CD4-positive, alpha-beta T cell treated with Interleukin-21 for 1 hour (primary cell): ENCODE measurements at regions not wholly inside any gene's neighbourhood (a gene's known extent, or its start where the extent isn't known, plus 50 kb on each side); places are given as distances from the start of the nearest gene placed in this dataset.
A peak's percentile ranks its signal among the peaks of the same experiment; 100 is the strongest.
"Not testable (repeated sequence)": the region's sequence is repeated elsewhere in the genome, so short reads cannot be mapped to it uniquely, and the experiment has no call there.

Experiments used
- DNase-seq: peaks from one replicate; pipeline ENCODE4 v3.0.0-alpha.2; 2020

- no peak for DNase-seq
These were observed 57.6 kb downstream of the PTTG1 start for GRCh38 chr5:160479220-160479619.

GRCh38 chr5:160479926-160480325 is 58.3 kb downstream of the PTTG1 start:
- no peak for DNase-seq

- DNase-seq, result no peak
These were observed 59.0 kb downstream of the PTTG1 start for GRCh38 chr5:160480652-160481051.

GRCh38 chr5:160484678-160485077 is 63.0 kb downstream of the PTTG1 start:
- no peak for DNase-seq

- no peak for DNase-seq
These were observed 63.8 kb downstream of the PTTG1 start for GRCh38 chr5:160485364-160485969.

GRCh38 chr5:160486573-160486972 is 64.9 kb downstream of the PTTG1 start:
- DNase-seq, result peak; percentile 70

GRCh38 chr5:160488394-160489325 is 67.0 kb downstream of the PTTG1 start:
- no peak for DNase-seq

GRCh38 chr5:160491438-160491837 is 69.8 kb downstream of the PTTG1 start:
- no peak for DNase-seq

- no peak for DNase-seq
These were observed 70.9 kb downstream of the PTTG1 start for GRCh38 chr5:160492565-160492964.

GRCh38 chr5:160493806-160494338 is 72.2 kb downstream of the PTTG1 start:
- no peak for DNase-seq

- DNase-seq, result no peak
These were observed 72.8 kb downstream of the PTTG1 start for GRCh38 chr5:160494451-160494850.

- DNase-seq, result no peak
These were observed 74.7 kb downstream of the PTTG1 start for GRCh38 chr5:160496334-160496733.

- DNase-seq, result no peak
These were observed 75.1 kb downstream of the PTTG1 start for GRCh38 chr5:160496784-160497183.

GRCh38 chr5:160497878-160498277 is 76.2 kb downstream of the PTTG1 start:
- no peak for DNase-seq

GRCh38 chr5:160498441-160499043 is 76.9 kb downstream of the PTTG1 start:
- not testable (repeated sequence) for DNase-seq

GRCh38 chr5:160500786-160501779 is 79.4 kb downstream of the PTTG1 start:
- DNase-seq, result no peak

- DNase-seq, result peak; percentile 19
These were observed 83.3 kb downstream of the PTTG1 start for GRCh38 chr5:160504906-160505305.

GRCh38 chr5:160506006-160507004 is 84.7 kb downstream of the PTTG1 start:
- DNase-seq, result peak; percentile 91

- peak; percentile 28 for DNase-seq
These were observed 85.6 kb downstream of the PTTG1 start for GRCh38 chr5:160507221-160507721.

- peak; percentile 89 for DNase-seq
These were observed 87.2 kb downstream of the PTTG1 start for GRCh38 chr5:160508780-160509361.
